ENCODE measurements at regions not wholly inside any gene's neighbourhood (a gene's known extent, or its start where the extent isn't known, plus 50 kb on each side); places are given as distances from the start of the nearest gene placed in this dataset.
A peak's percentile ranks its signal among the peaks of the same experiment; 100 is the strongest.

DNA sequence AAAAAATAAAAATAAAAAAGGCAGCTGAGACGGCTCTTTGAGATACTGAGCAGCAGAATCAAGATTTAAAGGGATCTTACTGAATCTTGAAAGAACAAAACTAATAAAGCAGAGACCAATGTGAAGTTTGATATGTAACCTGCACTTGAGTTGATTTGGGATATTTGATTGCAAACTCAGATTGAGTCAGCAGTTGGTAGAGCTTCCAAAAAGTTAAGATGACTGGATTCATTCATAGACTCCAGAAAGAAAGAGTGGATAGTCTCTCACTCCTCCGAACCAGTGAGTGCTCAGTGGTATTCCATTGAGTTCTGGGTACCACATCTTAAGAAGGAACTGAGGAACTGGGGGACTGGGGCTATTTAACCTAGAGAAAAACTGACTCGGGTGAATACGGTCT, 52.7 kb upstream of the TESK1 start:
- Histone ChIP-seq H3K27ac (no peak overlapping the region), H3K4me3 (no peak overlapping the region), H3K9me3 (no peaks in the 10 kb centered on the region), H3K4me1 (no peaks in the 10 kb centered on the region), H3K36me3 (peaks cover 0 to 22% (median 0%) of the 10 kb centered on the region in 3 donors), H3K27me3 (no peaks in the 10 kb centered on the region)
- no peak for TF ChIP-seq POLR2A (IDR thresholded peaks at IDR 0.05)
- TF ChIP-seq, protein P1, sequence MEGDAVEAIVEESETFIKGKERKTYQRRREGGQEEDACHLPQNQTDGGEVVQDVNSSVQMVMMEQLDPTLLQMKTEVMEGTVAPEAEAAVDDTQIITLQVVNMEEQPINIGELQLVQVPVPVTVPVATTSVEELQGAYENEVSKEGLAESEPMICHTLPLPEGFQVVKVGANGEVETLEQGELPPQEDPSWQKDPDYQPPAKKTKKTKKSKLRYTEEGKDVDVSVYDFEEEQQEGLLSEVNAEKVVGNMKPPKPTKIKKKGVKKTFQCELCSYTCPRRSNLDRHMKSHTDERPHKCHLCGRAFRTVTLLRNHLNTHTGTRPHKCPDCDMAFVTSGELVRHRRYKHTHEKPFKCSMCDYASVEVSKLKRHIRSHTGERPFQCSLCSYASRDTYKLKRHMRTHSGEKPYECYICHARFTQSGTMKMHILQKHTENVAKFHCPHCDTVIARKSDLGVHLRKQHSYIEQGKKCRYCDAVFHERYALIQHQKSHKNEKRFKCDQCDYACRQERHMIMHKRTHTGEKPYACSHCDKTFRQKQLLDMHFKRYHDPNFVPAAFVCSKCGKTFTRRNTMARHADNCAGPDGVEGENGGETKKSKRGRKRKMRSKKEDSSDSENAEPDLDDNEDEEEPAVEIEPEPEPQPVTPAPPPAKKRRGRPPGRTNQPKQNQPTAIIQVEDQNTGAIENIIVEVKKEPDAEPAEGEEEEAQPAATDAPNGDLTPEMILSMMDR (IDR thresholded peaks at IDR 0.05), result no peak
- DNase-seq, result no peak

DNA sequence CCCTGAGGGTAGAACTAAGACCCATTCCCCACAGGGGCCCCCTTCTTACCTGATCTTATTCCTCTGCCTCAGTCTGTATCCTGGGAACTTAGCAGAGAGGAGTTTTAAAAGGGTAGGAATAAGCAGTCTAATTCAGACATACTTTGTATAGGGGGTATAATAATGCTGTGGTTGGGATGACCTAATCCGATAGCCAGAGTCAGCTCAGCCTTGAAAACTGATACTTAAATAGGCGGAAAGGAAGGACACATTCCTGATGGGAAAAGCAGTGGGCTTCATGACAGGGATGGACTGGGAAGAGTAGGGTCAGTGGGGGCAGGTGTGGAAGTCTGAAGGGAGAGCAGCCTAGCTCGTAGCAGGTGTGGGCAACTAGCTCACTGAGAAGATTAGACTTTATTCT, 52.2 kb upstream of the TESK1 start:
- Histone ChIP-seq H3K9me3 (no peaks in the 10 kb centered on the region), H3K27me3 (no peaks in the 10 kb centered on the region), H3K27ac (no peak overlapping the region), H3K36me3 (peaks cover 0 to 22% (median 0%) of the 10 kb centered on the region in 3 donors), H3K4me1 (no peaks in the 10 kb centered on the region), H3K4me3 (no peak overlapping the region)
- no peak for TF ChIP-seq POLR2A (IDR thresholded peaks at IDR 0.05)
- TF ChIP-seq, protein P1 (IDR thresholded peaks at IDR 0.05), result no peak
- DNase-seq, result no peak

DNA sequence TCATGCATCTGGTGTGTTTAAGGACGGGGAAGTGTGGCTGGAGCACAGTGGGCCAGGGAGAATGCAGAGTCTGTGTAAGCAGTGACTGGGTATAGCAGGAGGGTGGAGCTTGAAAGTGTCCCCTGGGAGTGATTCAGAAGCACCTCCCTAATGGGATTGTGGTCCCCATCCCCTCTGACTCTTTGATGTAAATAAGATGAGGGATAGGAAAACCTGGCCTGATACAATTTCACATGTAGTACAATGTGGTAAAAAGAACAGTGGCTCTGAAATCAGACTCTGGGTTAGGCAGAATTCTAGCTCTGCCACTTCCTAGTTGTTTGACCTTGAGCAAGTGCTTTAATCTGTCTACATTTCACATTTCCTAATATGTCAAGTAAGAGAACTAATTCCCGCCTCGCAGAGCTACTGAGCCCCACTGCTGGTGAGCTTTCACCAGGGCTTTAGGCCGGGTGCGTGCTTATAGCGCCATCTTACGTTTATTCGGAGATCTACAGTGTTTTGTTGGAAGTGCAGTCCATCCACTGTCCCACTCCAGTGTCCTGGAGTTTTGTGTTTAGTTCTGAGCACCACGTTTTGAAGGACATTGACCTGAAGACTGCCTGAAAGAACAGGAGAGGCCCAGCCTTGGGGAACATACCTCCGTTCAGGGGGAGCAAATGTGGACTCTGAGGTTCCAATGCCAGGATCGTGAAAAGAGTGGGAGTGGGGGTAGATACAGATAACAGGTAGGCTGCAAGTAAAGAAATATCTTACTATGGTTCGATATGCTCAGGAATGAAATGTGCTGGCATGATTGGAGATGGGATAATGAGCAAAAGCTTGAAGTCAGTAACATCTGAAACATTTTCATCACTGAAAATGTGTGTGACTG, 51.2 kb upstream of the TESK1 start:
- Histone ChIP-seq H3K4me1 (no peaks in the 10 kb centered on the region), H3K9me3 (no peaks in the 10 kb centered on the region), H3K36me3 (peaks cover 0 to 24% (median 0%) of the 10 kb centered on the region in 3 donors), H3K27me3 (no peaks in the 10 kb centered on the region), H3K4me3 (no peak overlapping the region), H3K27ac (peak overlapping the region in 3 of 4 donors; percentile 31 to 56 (median 32))
- DNase-seq, result peak in 1 of 3 donors; percentile 67
- TF ChIP-seq POLR2A (IDR thresholded peaks at IDR 0.05), result no peak
- TF ChIP-seq, protein P1 (IDR thresholded peaks at IDR 0.05), result peak in 5 of 6 experiments; percentile 25 to 74 (median 70)

DNA sequence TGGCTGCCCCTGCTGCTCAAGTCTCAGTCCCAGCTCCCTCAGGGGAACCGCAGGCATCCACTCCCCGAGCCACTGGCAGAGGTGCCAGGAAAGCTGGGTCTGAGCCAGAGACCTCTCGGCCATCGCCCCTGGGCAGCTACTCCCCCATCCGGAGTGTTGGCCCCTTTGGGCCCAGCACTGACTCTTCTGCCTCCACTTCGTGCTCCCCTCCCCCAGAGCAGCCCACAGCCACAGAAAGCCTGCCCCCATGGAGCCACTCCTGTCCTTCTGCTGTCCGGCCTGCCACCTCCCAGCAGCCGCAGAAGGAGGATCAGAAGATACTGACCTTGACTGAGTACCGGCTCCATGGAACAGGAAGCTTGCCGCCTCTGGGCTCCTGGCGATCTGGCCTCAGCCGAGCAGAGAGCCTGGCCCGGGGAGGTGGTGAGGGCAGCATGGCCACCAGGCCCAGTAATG, 49.8 kb upstream of the TESK1 start:
- Histone ChIP-seq H3K4me3 (no peak overlapping the region), H3K4me1 (no peaks in the 10 kb centered on the region), H3K9me3 (no peaks in the 10 kb centered on the region), H3K27ac (no peak overlapping the region), H3K36me3 (peaks cover 0 to 36% (median 0%) of the 10 kb centered on the region in 3 donors), H3K27me3 (no peaks in the 10 kb centered on the region)
- no peak for DNase-seq
- TF ChIP-seq, protein P1 (IDR thresholded peaks at IDR 0.05), result no peak
- TF ChIP-seq POLR2A (IDR thresholded peaks at IDR 0.05), result no peak

All from Peyer's patch (tissue), 4 donors.